Neural progenitor cell (in vitro differentiated cells): ENCODE measurements at regions not wholly inside any gene's neighbourhood (a gene's known extent, or its start where the extent isn't known, plus 50 kb on each side); places are given as distances from the start of the nearest gene placed in this dataset.

ENCODE experiments used
- DNase-seq: peaks from one replicate; pipeline ENCODE4 v3.0.0-alpha.2; 2016; ENCODE audit warnings: low spot score
- H2AFZ ChIP-seq: fragments of 200-600 bp; sonication (generic); replicated peaks from 2 replicates; pipeline ENCODE4 v1.6.1; 2016; ENCODE audit warnings: antibody characterized with exemption
- H3F3A ChIP-seq: fragments of 200-600 bp; sonication (generic); 2 replicates; pipeline ENCODE4 v1.6.1; 2016; ENCODE audit warnings: antibody characterized with exemption, low read depth
- H3K27ac ChIP-seq: fragments of 200-600 bp; sonication (generic); 2 replicates; pipeline ENCODE4 v1.5.1; 2016; ENCODE audit warnings: mild to moderate bottlenecking
- H3K27me3 ChIP-seq: fragments of 200-600 bp; sonication (generic); 2 replicates; pipeline ENCODE4 v1.6.1; 2016; ENCODE audit warnings: mild to moderate bottlenecking, moderate library complexity
- H3K36me3 ChIP-seq: fragments of 200-600 bp; sonication (generic); 2 replicates; pipeline ENCODE4 v1.5.1; 2016
- H3K4me1 ChIP-seq: fragments of 200-600 bp; sonication (generic); 2 replicates; pipeline ENCODE4 v1.6.1; 2016; ENCODE audit warnings: mixed run types
- H3K4me2 ChIP-seq: fragments of 200-600 bp; sonication (generic); 2 replicates; pipeline ENCODE4 v1.6.1; 2016
- H3K4me3 ChIP-seq: fragments of 200-600 bp; sonication (generic); 2 replicates; pipeline ENCODE4 v1.5.1; 2016
- H3K79me2 ChIP-seq: fragments of 200-600 bp; sonication (generic); 2 replicates; pipeline ENCODE4 v1.6.1; 2016; ENCODE audit warnings: low read depth
- H3K9ac ChIP-seq: fragments of 200-600 bp; sonication (generic); 2 replicates; pipeline ENCODE4 v1.6.1; 2016
- H3K9me3 ChIP-seq: fragments of 200-600 bp; sonication (generic); 2 replicates; pipeline ENCODE4 v1.5.1; 2016; ENCODE audit warnings: low read depth
- H4K20me1 ChIP-seq: fragments of 200-600 bp; sonication (generic); 2 replicates; pipeline ENCODE4 v1.6.1; 2016; ENCODE audit warnings: low read depth
- H3K27ac Mint-ChIP-seq: 3 replicates; pipeline ENCODE4 v1.8.0; 2021; ENCODE audit warnings: mixed read lengths
- H3K27me3 Mint-ChIP-seq: 2 replicates; pipeline ENCODE4 v1.8.0; 2022; ENCODE audit warnings: low read depth, mild to moderate bottlenecking, inconsistent platforms, moderate library complexity, mixed read lengths; ENCODE audit not compliant: insufficient read depth
- H3K36me3 Mint-ChIP-seq: 3 replicates; pipeline ENCODE4 v1.8.0; 2021; ENCODE audit warnings: mixed read lengths
- H3K4me1 Mint-ChIP-seq: 3 replicates; pipeline ENCODE4 v1.8.0; 2021; ENCODE audit warnings: mixed read lengths
- H3K4me3 Mint-ChIP-seq: 3 replicates; pipeline ENCODE4 v1.8.0; 2021; ENCODE audit warnings: mild to moderate bottlenecking, moderate library complexity, mixed read lengths
- H3K9me3 Mint-ChIP-seq: 3 replicates; pipeline ENCODE4 v1.8.0; 2020; ENCODE audit warnings: mixed read lengths
- CTCF ChIP-seq: fragments of 200-600 bp; sonication (generic); IDR thresholded peaks from 2 replicates; pipeline ENCODE4 v1.5.1; 2017; ENCODE audit warnings: antibody characterized with exemption, mild to moderate bottlenecking
- EZH2 ChIP-seq: fragments of 200-600 bp; sonication (generic); IDR thresholded peaks from 2 replicates; pipeline ENCODE4 v1.6.1; 2017; ENCODE audit warnings: antibody characterized with exemption, mild to moderate bottlenecking, moderate library complexity
- EZH2phosphoT487 ChIP-seq: fragments of 200-600 bp; sonication (generic); IDR thresholded peaks from 2 replicates; pipeline ENCODE4 v1.6.1; 2017; ENCODE audit warnings: antibody characterized with exemption

DNA sequence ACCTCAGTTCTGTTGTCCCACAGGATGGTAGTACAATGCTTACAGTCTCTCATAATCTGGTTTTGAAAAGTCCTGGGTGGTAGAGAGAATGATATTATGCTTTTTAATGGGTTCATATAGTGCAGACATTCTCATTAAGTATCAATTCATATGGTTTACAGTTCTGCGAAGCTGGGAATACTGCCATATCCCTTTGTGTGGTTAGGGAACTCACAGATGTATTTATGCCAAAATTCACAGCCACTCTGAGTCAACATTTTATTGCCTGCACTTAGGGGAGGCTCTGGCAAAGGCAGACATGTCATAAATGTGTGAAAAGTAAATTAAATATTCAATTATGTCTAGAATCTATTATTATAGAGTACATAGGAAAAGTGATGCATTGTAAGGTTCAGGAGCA is 808.2 kb downstream of the SUCLG1 start:
- Histone ChIP-seq H3K9me3 (no peaks in the 10 kb centered on the region), H3K4me3 (no peak overlapping the region), H3K79me2 (no peaks in the 10 kb centered on the region), H3K4me2 (no peak overlapping the region), H4K20me1 (no peaks in the 10 kb centered on the region), H3K9ac (no peak overlapping the region), H3K36me3 (no peaks in the 10 kb centered on the region), H3K27ac (no peak overlapping the region), H3F3A (no peaks in the 10 kb centered on the region), H2AFZ (peak overlapping the region; percentile 9), H3K27me3 (no peaks in the 10 kb centered on the region), H3K4me1 (no peaks in the 10 kb centered on the region)
- Mint-ChIP-seq H3K27me3 (no peaks in the 10 kb centered on the region), H3K4me3 (no peak overlapping the region), H3K4me1 (no peaks in the 10 kb centered on the region), H3K27ac (no peak overlapping the region), H3K36me3 (no peaks in the 10 kb centered on the region), H3K9me3 (no peaks in the 10 kb centered on the region)
- no peak for DNase-seq
- TF ChIP-seq CTCF, result no peak
- no peak for TF ChIP-seq EZH2
- no peak for TF ChIP-seq EZH2phosphoT487

- Histone ChIP-seq H3K79me2 (no peaks in the 10 kb centered on the region), H3K27me3 (no peaks in the 10 kb centered on the region), H3K9me3 (no peaks in the 10 kb centered on the region), H3K9ac (no peak overlapping the region), H3K36me3 (no peaks in the 10 kb centered on the region), H3F3A (no peaks in the 10 kb centered on the region), H2AFZ (no peak overlapping the region), H3K4me1 (no peaks in the 10 kb centered on the region), H3K4me2 (no peak overlapping the region), H3K27ac (no peak overlapping the region), H4K20me1 (no peaks in the 10 kb centered on the region), H3K4me3 (no peak overlapping the region)
- Mint-ChIP-seq H3K4me3 (no peak overlapping the region), H3K27ac (no peak overlapping the region), H3K4me1 (no peaks in the 10 kb centered on the region), H3K27me3 (no peaks in the 10 kb centered on the region), H3K36me3 (no peaks in the 10 kb centered on the region), H3K9me3 (no peaks in the 10 kb centered on the region)
- DNase-seq, result no peak
- TF ChIP-seq CTCF (no peak), EZH2 (no peak), EZH2phosphoT487 (no peak)
Observed at GRCh38 chr2:83650161-83650560, 808.9 kb downstream of the SUCLG1 start.

GRCh38 chr2:83640506-83640905 is 818.6 kb downstream of the SUCLG1 start:
- no peaks in the 10 kb centered on the region for H3K9me3 Mint-ChIP-seq
- no peaks in the 10 kb centered on the region for H3K36me3 Mint-ChIP-seq
- Histone ChIP-seq H3K4me2 (no peak overlapping the region), H3K36me3 (no peaks in the 10 kb centered on the region), H4K20me1 (no peaks in the 10 kb centered on the region), H3K79me2 (no peaks in the 10 kb centered on the region), H3K4me1 (no peaks in the 10 kb centered on the region), H2AFZ (no peak overlapping the region), H3K9me3 (no peaks in the 10 kb centered on the region), H3K27ac (no peak overlapping the region), H3K9ac (no peak overlapping the region), H3K4me3 (no peak overlapping the region), H3F3A (no peaks in the 10 kb centered on the region), H3K27me3 (no peaks in the 10 kb centered on the region)
- DNase-seq, result no peak
- TF ChIP-seq EZH2phosphoT487 (no peak), CTCF (no peak), EZH2 (no peak)
- H3K4me1 Mint-ChIP-seq, result no peaks in the 10 kb centered on the region
- no peak overlapping the region for H3K27ac Mint-ChIP-seq
- H3K27me3 Mint-ChIP-seq, result no peaks in the 10 kb centered on the region
- no peak overlapping the region for H3K4me3 Mint-ChIP-seq

GRCh38 chr2:83633423-83633822 is 825.7 kb downstream of the SUCLG1 start:
- H3K27me3 Mint-ChIP-seq, result no peaks in the 10 kb centered on the region
- H3K4me1 Mint-ChIP-seq, result no peaks in the 10 kb centered on the region
- no peak overlapping the region for H3K4me3 Mint-ChIP-seq
- H3K27ac ChIP-seq, result no peak overlapping the region
- H3K9me3 ChIP-seq, result no peaks in the 10 kb centered on the region
- no peaks in the 10 kb centered on the region for H3K27me3 ChIP-seq
- no peak overlapping the region for H3K27ac Mint-ChIP-seq
- H3K4me2 ChIP-seq, result no peak overlapping the region
- no peaks in the 10 kb centered on the region for H3K79me2 ChIP-seq
- no peak overlapping the region for H2AFZ ChIP-seq
- no peaks in the 10 kb centered on the region for H3K36me3 ChIP-seq
- H3K4me1 ChIP-seq, result no peaks in the 10 kb centered on the region
- no peak overlapping the region for H3K9ac ChIP-seq
- TF ChIP-seq EZH2phosphoT487, result no peak
- TF ChIP-seq EZH2, result no peak
- TF ChIP-seq CTCF, result no peak
- H3K9me3 Mint-ChIP-seq, result no peaks in the 10 kb centered on the region
- DNase-seq, result no peak
- no peaks in the 10 kb centered on the region for H3F3A ChIP-seq
- no peak overlapping the region for H3K4me3 ChIP-seq
- no peaks in the 10 kb centered on the region for H3K36me3 Mint-ChIP-seq
- no peaks in the 10 kb centered on the region for H4K20me1 ChIP-seq
